ENCODE measurements at regions not wholly inside any gene's neighbourhood (a gene's known extent, or its start where the extent isn't known, plus 50 kb on each side); places are given as distances from the start of the nearest gene placed in this dataset.

DNA sequence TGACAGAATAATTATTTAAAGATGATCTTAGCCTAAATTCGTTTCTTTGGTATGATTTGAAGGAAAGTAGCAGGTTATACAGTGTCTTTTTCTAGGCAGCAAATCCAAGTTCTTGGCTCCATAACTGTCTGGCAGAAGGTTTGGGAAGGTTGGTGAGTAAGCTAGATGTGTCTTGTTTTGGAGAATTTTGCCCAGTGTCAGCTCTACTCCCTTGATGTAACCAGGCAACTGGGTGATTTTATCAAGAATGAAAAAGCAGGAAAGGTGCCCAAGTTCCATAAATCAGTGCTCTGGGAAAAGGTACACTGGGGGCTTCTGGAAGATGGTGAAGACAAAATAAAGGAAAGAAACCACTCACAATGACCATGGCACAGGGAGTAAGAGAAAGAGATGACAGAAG lies 71.5 kb upstream of the USP47 start:
- DNase-seq (no peak), ATAC-seq (ENCODE audit: low read depth) (no peak)
- Mint-ChIP-seq H3K4me3 (no peak overlapping the region), H3K4me1 (no peaks in the 10 kb centered on the region), H3K27me3 (peaks cover 33% of the 10 kb centered on the region), H3K9me3 (no peaks in the 10 kb centered on the region), H3K27ac (no peak overlapping the region), H3K36me3 (no peaks in the 10 kb centered on the region)
- POLR2A ChIA-PET = no interaction called here

DNA sequence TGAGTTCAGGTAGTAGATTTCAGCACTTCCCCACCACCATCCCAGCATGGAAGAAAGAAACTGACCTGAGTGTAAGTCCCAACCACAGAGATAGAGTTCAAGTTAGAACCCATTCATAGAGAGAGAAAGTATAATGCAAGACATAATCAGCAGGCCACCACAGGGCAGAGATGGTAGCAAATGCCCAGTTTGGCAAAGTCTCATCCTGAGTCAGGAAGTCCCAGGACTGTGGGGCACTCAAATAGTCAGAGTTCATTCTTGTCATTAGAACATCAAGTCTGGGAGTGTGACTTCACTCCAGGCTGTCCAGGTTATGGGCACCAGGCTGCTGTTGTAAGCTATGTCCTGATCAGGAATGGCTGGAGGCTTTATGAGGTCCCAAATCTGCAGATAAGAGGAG lies 72.0 kb upstream of the USP47 start:
- Mint-ChIP-seq H3K27me3 (peaks cover 36% of the 10 kb centered on the region), H3K9me3 (no peaks in the 10 kb centered on the region), H3K36me3 (no peaks in the 10 kb centered on the region), H3K4me3 (no peak overlapping the region), H3K4me1 (no peaks in the 10 kb centered on the region), H3K27ac (no peak overlapping the region)
- ATAC-seq (ENCODE audit: low read depth) (no peak), DNase-seq (no peak)
- POLR2A ChIA-PET = no interaction called here

DNA sequence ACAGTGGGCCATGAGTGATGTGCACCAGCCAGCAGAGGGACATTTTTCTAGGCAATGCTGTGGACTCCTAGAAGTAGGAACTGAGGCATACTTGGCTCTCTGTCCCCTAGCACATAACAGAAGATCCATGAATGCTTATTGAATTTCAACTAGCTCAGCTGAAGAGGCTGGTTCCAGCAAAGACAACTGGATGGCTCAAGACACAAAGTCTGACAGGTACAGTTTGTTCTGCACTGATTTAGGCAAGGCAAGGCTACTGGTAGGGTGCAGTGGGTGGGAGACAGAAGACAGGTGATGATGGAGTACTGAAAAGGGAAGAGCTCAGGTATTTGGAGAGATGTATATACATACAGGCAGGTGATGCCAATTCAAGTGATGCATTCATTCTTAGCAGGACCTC lies 72.4 kb upstream of the USP47 start:
- Mint-ChIP-seq H3K27ac (no peak overlapping the region), H3K36me3 (no peaks in the 10 kb centered on the region), H3K4me1 (no peaks in the 10 kb centered on the region), H3K9me3 (no peaks in the 10 kb centered on the region), H3K4me3 (no peak overlapping the region), H3K27me3 (peaks cover 37% of the 10 kb centered on the region)
- ATAC-seq (ENCODE audit: low read depth) = no peak
- no peak for DNase-seq
- POLR2A ChIA-PET = no interaction called here

DNA sequence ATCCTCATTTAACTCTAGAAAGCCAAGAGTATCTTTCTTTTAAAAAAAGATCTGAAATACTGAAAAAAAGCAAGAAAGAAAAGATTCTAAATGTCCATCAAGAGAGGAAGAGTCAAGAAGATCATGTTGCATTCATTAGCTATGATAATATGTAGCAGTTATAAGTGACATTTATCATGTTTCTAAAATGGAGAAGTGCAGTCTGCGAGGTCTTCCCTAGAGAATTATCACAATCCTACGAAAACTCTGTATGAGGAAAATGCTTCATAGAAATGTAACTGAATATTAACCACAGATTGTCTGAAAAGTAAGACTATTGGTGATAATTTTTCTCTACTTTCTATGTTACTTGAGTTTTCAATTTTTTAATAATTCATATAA lies 77.4 kb upstream of the USP47 start:
- peaks cover 40% of the 10 kb centered on the region for H3K27me3 Mint-ChIP-seq
- POLR2A ChIA-PET = no interaction called here

DNA sequence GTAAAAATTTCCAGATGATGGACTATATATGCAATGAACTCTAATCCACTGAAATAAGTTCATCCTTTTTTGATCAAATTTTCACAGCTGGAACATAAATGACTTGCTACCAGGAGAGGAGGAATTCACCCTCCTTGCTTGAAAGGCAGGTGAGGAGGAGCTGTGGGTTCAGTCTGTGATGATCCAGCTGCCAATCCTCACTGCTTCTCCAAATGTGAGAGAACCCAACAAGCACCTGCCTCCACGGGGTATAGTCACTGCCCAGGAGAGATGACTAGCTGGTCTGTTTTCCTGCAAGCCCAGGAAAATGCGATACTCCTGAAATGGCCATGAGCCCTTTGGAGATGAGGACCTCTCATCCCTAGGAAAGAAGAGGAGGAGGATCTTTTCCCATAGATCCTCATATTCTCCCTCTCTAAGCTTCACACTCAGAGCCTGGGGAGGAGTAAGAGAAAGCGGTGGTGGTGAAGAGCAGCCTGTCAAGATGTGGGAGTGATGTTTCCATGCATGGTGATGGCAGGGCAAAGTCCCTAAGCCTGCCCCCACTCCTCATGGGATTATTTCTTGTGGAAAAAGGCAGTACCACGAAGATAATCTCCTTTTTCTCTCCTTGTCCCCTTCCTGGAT lies 77.9 kb upstream of the USP47 start:
- peaks cover 37% of the 10 kb centered on the region for H3K27me3 Mint-ChIP-seq
- H3K36me3 Mint-ChIP-seq = no peaks in the 10 kb centered on the region
- ATAC-seq (ENCODE audit: low read depth) = no peak
- H3K4me1 Mint-ChIP-seq = no peaks in the 10 kb centered on the region
- H3K9me3 Mint-ChIP-seq = no peaks in the 10 kb centered on the region
- POLR2A ChIA-PET = no interaction called here
- H3K27ac Mint-ChIP-seq = no peak overlapping the region
- no peak for DNase-seq
- no peak overlapping the region for H3K4me3 Mint-ChIP-seq

More for the DNA sequence above, 77.4 kb upstream of the USP47 start:
- H3K9me3 Mint-ChIP-seq = no peaks in the 10 kb centered on the region
- H3K4me1 Mint-ChIP-seq = no peaks in the 10 kb centered on the region
- no peak overlapping the region for H3K27ac Mint-ChIP-seq
- no peak for ATAC-seq (ENCODE audit: low read depth)
- no peak overlapping the region for H3K4me3 Mint-ChIP-seq
- H3K36me3 Mint-ChIP-seq = no peaks in the 10 kb centered on the region
- no peak for DNase-seq

DNA sequence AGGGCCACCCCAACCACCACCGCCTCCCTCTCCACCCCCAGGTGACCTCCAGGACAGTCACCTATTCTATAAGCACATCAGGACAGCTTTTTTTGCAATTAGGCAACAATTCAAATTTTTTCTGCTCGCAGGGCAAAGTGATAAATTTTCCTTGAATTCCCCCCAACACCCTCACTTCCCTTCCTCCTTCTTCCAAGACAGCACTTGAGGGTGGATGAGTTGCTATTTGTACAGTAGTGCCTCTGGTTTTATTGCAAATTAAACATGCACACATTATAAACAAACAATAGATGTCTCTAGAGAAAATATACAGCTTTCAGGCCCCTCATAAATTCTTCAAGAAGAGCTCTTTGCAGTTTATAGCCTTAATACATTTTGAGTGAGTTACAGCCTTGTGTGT lies 80.9 kb upstream of the USP47 start:
- no peak overlapping the region for H3K4me3 Mint-ChIP-seq
- H3K27me3 Mint-ChIP-seq = peaks cover 22% of the 10 kb centered on the region
- DNase-seq (no peak), ATAC-seq (ENCODE audit: low read depth) (no peak)
- H3K4me1 Mint-ChIP-seq = no peaks in the 10 kb centered on the region
- POLR2A ChIA-PET = no interaction called here
- H3K9me3 Mint-ChIP-seq = no peaks in the 10 kb centered on the region
- H3K27ac Mint-ChIP-seq = no peak overlapping the region
- no peaks in the 10 kb centered on the region for H3K36me3 Mint-ChIP-seq

DNA sequence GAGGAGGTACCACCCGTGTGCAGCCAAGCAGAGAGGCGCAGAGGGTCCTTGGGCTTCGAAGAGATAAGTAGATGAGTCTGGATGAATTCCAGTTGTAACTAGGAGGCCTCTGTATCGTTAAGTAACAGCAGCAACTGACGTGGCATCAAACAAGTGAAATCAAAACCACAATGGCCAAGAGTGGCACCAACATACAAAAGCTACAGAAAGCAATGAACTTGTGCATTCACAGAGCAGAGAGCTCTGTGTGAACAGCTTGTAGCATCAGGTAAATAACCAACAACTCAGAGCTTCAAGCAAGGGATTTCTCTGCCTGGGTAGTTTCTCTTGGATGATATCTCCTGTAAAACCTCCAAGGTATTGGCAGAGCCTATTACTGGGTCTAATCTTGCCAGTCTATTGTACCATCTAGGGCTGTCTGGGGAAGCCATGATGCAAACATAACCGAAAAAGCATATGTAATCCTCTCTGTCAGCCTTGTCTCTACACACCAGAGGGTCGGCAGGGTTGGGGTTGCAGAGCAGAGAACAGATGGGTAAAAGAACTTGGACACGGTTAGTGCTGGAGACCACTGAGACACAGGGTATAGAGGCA lies 83.1 kb upstream of the USP47 start:
- no peak overlapping the region for H3K4me3 Mint-ChIP-seq
- POLR2A ChIA-PET = no interaction called here

DNA sequence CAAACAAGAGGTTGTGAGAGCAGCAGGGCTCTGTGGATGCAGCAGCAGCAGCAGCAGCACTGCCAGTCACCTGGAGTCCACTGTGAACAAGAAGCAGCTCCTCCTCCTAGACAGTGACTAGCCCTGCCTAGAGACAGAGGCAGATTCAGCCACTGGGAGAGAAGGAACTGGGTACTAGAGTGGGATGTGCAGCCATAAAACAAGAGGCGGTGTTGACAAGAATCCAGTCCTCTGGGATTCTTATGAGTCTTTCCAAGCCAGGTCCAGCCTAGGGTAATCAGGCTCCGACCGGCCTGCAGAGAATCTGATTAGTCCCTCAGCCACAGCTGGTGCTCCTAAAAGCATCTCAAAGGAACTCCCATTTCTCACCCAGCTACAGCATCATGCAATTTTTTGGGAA lies 83.9 kb upstream of the USP47 start:
- no peaks in the 10 kb centered on the region for H3K36me3 Mint-ChIP-seq
- DNase-seq (no peak), ATAC-seq (ENCODE audit: low read depth) (no peak)
- POLR2A ChIA-PET = no interaction called here
- H3K27ac Mint-ChIP-seq = no peak overlapping the region
- no peak overlapping the region for H3K4me3 Mint-ChIP-seq
- peaks cover 13% of the 10 kb centered on the region for H3K27me3 Mint-ChIP-seq
- H3K4me1 Mint-ChIP-seq = no peaks in the 10 kb centered on the region
- H3K9me3 Mint-ChIP-seq = no peaks in the 10 kb centered on the region

More for the DNA sequence above, 83.1 kb upstream of the USP47 start:
- Mint-ChIP-seq H3K27me3 (peaks cover 14% of the 10 kb centered on the region), H3K27ac (no peak overlapping the region), H3K36me3 (no peaks in the 10 kb centered on the region), H3K4me1 (no peaks in the 10 kb centered on the region), H3K9me3 (no peaks in the 10 kb centered on the region)
- no peak for ATAC-seq (ENCODE audit: low read depth)
- no peak for DNase-seq

DNA sequence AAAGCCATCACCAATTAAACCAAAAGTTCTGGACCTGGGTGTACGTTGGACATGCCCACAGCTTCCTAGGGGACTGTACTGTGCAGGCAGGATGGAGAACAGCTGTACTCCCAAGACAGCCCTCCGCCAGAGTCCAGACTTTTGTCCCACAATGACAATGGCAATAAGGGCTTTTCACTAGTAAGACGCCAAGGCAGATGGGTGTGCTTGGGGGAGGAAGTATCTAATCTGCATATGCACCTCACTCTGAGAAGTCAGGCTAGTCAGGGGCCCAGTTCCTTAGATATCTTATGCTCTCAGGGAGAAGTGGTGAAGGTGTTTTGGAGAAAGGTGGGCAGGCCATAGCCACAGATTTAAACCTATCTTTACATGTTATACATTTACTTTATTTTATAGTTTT lies 85.1 kb upstream of the USP47 start:
- ATAC-seq (ENCODE audit: low read depth) (no peak), DNase-seq (no peak)
- Mint-ChIP-seq H3K27ac (no peak overlapping the region), H3K27me3 (peaks cover 11% of the 10 kb centered on the region), H3K4me1 (no peaks in the 10 kb centered on the region), H3K4me3 (no peak overlapping the region), H3K36me3 (no peaks in the 10 kb centered on the region), H3K9me3 (no peaks in the 10 kb centered on the region)
- POLR2A ChIA-PET = no interaction called here

DNA sequence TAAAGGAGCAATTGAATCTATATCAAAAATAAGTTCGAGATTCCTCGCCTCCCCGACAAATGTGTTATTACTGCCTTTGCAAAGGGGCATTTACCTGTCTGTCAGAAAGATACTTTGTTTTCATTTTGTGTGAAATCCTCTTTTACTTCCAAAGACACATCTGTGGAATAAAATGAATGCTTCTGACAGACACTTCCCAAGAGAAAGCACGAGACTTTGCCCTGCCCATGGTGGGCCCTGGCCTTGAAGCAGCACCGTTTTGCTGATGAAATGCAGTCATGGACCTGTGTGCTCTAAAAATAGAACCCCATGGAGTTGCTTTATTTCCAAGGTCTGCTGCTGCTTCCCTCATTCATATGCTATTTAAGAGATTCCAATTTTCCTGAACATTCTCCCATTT lies 85.9 kb upstream of the USP47 start:
- no peaks in the 10 kb centered on the region for H3K4me1 Mint-ChIP-seq
- no peak for ATAC-seq (ENCODE audit: low read depth)
- H3K9me3 Mint-ChIP-seq = no peaks in the 10 kb centered on the region
- no peak for DNase-seq
- H3K36me3 Mint-ChIP-seq = no peaks in the 10 kb centered on the region
- H3K4me3 Mint-ChIP-seq = no peak overlapping the region
- POLR2A ChIA-PET = no interaction called here
- H3K27me3 Mint-ChIP-seq = peaks cover 10% of the 10 kb centered on the region
- no peak overlapping the region for H3K27ac Mint-ChIP-seq

DNA sequence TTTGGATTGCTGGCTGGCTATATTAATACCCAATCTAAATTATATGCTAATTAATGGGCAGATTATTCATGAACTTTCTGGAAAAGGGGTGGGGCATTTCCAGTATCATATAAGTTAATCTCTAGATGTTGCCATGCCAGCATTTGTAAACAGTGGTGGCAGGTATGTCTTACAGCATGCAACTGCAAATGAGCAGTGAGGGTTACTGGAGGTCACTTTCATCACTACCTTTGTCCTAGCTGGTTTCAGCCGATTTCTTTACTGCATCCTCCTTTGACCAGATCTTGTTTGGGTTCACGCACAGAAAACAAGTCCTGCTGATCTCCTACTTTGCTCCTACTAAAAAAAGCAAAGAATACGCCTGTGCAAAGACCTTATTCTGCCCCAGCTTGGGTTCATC lies 89.1 kb upstream of the USP47 start:
- Mint-ChIP-seq H3K27me3 (peaks cover 16% of the 10 kb centered on the region), H3K27ac (no peak overlapping the region), H3K9me3 (no peaks in the 10 kb centered on the region), H3K4me1 (no peaks in the 10 kb centered on the region), H3K4me3 (no peak overlapping the region), H3K36me3 (no peaks in the 10 kb centered on the region)
- POLR2A ChIA-PET = no interaction called here
- no peak for DNase-seq
- no peak for ATAC-seq (ENCODE audit: low read depth)

DNA sequence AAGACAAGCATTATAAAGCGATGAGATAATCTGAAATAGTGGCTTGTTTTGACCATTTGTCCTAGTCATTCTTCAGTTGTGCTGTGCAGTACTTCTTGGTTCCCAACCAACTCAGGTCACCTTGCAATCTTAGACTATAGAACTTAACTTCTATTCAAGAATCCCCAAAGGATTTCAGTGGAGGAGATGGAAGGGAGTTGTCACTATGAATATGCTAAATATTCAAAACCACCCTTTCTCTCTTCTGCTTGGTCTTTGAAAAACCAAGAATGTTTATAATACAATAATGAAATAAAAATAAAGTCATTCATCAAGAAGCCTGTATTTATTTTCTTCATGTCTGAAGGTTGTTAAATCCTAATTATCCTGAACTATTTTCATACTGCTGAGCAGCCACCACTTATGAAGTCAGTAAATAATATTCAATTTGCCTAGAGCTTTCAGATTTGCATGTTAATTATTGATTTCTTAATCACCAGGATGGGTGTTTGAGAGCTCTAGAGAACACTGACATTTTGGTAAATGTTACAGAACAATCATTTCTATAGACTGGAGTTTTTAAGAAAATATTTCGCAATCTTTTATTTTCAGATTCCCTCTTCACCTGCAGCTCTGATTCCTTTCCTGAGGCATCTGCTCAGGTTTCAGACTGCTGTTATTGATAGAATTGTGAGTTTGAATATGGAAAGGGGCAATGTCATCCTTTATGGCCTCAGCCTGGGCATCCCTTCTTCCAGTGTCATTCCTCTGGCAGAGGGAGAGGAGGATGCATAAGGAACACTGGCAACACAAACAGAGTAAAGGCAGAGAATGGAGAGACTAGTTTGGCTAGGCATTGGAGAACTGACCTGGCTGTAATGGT lies 91.5 kb upstream of the USP47 start:
- Mint-ChIP-seq H3K36me3 (no peaks in the 10 kb centered on the region), H3K9me3 (no peaks in the 10 kb centered on the region), H3K4me3 (no peak overlapping the region), H3K27ac (no peak overlapping the region), H3K4me1 (no peaks in the 10 kb centered on the region), H3K27me3 (peaks cover 32% of the 10 kb centered on the region)
- DNase-seq (no peak), ATAC-seq (ENCODE audit: low read depth) (no peak)
- POLR2A ChIA-PET = no interaction called here

DNA sequence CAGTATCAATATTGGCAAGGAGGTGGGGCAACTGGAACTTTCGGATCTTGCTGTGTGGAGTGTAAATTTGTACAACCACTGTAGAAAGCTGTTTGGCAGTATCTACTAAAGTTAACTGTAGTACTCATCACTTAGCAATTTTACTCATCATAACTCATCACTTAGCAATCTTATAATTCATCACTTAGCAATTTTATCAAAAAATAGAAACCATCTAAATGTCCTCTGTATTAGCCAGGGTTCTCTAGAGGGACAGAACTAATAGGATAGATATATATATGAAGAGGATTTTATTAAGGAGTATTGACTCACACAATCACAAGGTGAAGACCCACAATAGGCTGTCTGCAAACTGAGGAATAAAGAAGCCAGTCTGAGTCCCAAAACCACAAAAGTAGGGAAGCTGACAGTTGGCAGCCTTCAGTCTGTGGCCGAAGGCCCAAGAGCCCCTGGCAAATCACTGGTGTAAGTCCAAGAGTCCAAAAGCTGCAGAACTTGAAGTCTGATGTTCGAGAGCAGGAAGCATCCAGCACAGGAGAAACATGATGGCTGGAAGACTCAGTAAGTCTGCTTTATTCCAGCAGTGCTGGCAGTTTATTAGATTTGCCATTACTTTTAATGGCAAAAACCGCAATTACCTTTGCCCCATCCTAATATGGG lies 92.9 kb upstream of the USP47 start:
- H3K4me1 Mint-ChIP-seq = no peaks in the 10 kb centered on the region
- no peaks in the 10 kb centered on the region for H3K9me3 Mint-ChIP-seq
- DNase-seq (no peak), ATAC-seq (ENCODE audit: low read depth) (no peak)
- H3K27me3 Mint-ChIP-seq = peaks cover 35% of the 10 kb centered on the region
- H3K36me3 Mint-ChIP-seq = no peaks in the 10 kb centered on the region
- no peak overlapping the region for H3K27ac Mint-ChIP-seq
- POLR2A ChIA-PET = no interaction called here
- H3K4me3 Mint-ChIP-seq = no peak overlapping the region

DNA sequence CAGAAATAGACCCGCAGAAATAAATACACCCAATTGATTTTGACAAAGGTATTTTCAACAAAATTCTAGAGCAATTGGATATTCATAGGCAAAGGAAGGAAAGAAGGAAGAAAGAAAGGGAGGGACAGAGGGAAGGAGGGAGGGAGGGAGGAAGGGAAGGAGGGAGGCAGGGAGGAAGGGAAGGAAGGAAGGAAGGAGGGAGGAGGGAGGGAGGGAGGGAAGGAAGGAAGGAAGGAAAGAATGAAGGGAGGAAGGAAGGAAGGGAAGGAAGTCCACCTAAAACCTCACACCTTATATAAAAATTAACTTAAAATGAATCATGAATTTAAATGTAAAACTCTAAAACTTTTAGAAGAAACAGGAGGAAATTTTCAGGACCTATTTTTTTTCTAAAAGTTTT lies 94.2 kb upstream of the USP47 start:
- no peak for DNase-seq
- H3K4me1 Mint-ChIP-seq = no peaks in the 10 kb centered on the region
- ATAC-seq (ENCODE audit: low read depth) = no peak
- no peak overlapping the region for H3K27ac Mint-ChIP-seq
- POLR2A ChIA-PET = no interaction called here
- H3K27me3 Mint-ChIP-seq = peaks cover 38% of the 10 kb centered on the region
- no peaks in the 10 kb centered on the region for H3K9me3 Mint-ChIP-seq
- no peak overlapping the region for H3K4me3 Mint-ChIP-seq
- no peaks in the 10 kb centered on the region for H3K36me3 Mint-ChIP-seq
